ENCODE measurements at regions not wholly inside any gene's neighbourhood (a gene's known extent, or its start where the extent isn't known, plus 50 kb on each side); places are given as distances from the start of the nearest gene placed in this dataset.
"Not testable (repeated sequence)": the region's sequence is repeated elsewhere in the genome, so short reads cannot be mapped to it uniquely, and the experiment has no call there.

DNA sequence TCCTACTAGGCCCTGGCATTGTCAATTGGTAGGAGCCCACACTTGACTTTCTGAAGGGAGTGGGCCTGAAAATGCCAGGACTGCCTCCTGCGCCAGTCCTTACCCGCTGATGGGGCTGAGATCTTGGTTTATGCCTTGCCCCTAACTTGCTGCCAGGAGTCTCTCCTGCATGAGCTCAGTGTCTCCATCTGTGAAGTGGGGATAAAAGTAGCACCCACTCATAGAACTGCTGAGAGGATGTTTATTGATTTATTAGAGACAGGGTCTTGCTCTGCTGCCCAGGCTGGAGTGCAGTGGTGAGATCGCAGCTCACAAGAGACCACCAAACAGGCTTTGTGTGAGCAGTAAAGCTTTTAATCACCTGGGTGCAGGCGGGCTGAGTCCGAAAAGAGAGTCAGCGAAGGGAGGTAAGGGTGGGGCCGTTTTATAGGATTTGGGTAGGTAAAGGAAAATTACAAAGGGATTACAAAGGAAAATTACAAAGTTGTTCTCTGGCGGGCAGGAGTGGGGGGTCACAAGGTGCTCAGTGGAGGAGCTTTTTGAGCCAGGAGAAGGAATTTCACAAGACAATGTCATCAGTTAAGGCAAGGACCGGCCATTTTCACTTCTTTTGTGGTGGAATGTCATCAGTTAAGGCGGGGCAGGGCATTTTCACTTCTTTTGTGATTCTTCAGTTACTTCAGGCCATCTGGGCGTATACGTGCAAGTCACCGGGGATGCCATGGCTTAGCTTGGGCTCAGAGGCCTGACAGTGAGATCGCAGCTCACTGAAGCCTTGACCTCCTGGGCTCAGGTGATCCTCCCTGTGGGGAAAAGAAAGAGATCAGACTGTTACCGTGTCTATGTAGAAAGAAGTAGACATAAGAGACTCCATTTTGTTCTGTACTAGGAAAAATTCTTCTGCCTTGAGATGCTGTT lies 93.7 kb downstream of the LSM3 start:
- not testable (repeated sequence) for TF ChIP-seq RFX5 (IDR thresholded peaks at IDR 0.05; ENCODE audit: low read depth, low read length); POLR2A (IDR thresholded peaks at IDR 0.05; ENCODE audit: low read depth, low read length); RAD21 (IDR thresholded peaks at IDR 0.05; ENCODE audit: low read length); MXI1 (IDR thresholded peaks at IDR 0.05; ENCODE audit: borderline replicate concordance, low read depth, low read length); MAFK (IDR thresholded peaks at IDR 0.05; ENCODE audit: low read depth, low read length); SMC3 (IDR thresholded peaks at IDR 0.05; ENCODE audit: low read depth, low read length); FOS (IDR thresholded peaks at IDR 0.05; ENCODE audit: low read depth, low read length)
- TF ChIP-seq, protein P1, sequence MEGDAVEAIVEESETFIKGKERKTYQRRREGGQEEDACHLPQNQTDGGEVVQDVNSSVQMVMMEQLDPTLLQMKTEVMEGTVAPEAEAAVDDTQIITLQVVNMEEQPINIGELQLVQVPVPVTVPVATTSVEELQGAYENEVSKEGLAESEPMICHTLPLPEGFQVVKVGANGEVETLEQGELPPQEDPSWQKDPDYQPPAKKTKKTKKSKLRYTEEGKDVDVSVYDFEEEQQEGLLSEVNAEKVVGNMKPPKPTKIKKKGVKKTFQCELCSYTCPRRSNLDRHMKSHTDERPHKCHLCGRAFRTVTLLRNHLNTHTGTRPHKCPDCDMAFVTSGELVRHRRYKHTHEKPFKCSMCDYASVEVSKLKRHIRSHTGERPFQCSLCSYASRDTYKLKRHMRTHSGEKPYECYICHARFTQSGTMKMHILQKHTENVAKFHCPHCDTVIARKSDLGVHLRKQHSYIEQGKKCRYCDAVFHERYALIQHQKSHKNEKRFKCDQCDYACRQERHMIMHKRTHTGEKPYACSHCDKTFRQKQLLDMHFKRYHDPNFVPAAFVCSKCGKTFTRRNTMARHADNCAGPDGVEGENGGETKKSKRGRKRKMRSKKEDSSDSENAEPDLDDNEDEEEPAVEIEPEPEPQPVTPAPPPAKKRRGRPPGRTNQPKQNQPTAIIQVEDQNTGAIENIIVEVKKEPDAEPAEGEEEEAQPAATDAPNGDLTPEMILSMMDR (conservative IDR thresholded peaks at IDR 0.05; ENCODE audit: low read depth, low read length) = not testable (repeated sequence)
